Tibial nerve (tissue), 4 donors: ENCODE measurements at regions not wholly inside any gene's neighbourhood (a gene's known extent, or its start where the extent isn't known, plus 50 kb on each side); places are given as distances from the start of the nearest gene placed in this dataset.

Source experiments
- EP300 ChIP-seq, 2 donors: sonication (generic); formaldehyde crosslinking; IDR thresholded peaks; one replicate each; pipeline ENCODE4 v1.6.1; 2017; ENCODE audit warnings: antibody characterized with exemption in 2 of 2, mild to moderate bottlenecking in 1 of 2
- TF ChIP-seq, protein P1 (sequence below), 5 experiments: fragments of 200-600 bp in 3 of 5; fragments of 450-650 bp in 2 of 5; sonication (generic) in 3 of 5; IDR thresholded peaks; one replicate each; pipeline ENCODE4 v1.5.1; 2016 to 2019; ENCODE audit warnings: antibody characterized with exemption in 5 of 5, mild to moderate bottlenecking in 3 of 5, moderate library complexity in 2 of 5

DNA sequence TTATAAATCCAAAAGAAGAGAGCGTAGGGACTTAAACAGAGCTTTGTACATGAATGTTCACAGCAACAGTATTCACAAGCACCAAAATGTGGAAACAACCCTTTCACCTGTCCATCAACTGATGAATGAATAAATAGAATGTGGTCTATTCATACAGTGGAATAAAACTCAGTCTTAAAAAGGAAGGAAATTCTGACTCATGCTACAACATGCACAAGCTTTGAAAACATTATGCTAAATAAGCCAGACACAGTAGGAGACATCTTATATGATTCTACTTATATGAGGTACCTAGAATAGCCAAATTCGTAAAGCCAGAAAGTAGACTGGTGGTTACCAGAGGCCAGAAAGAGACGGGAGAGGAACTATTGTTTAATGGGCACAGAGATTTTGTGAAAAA, 74.3 kb downstream of the SHANK2 start:
- TF ChIP-seq, protein P1, sequence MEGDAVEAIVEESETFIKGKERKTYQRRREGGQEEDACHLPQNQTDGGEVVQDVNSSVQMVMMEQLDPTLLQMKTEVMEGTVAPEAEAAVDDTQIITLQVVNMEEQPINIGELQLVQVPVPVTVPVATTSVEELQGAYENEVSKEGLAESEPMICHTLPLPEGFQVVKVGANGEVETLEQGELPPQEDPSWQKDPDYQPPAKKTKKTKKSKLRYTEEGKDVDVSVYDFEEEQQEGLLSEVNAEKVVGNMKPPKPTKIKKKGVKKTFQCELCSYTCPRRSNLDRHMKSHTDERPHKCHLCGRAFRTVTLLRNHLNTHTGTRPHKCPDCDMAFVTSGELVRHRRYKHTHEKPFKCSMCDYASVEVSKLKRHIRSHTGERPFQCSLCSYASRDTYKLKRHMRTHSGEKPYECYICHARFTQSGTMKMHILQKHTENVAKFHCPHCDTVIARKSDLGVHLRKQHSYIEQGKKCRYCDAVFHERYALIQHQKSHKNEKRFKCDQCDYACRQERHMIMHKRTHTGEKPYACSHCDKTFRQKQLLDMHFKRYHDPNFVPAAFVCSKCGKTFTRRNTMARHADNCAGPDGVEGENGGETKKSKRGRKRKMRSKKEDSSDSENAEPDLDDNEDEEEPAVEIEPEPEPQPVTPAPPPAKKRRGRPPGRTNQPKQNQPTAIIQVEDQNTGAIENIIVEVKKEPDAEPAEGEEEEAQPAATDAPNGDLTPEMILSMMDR (IDR thresholded peaks at IDR 0.05), result no peak
- no peak for TF ChIP-seq EP300 (IDR thresholded peaks at IDR 0.05)
